Mucosa of descending colon (tissue), 3 donors: ENCODE measurements at regions not wholly inside any gene's neighbourhood (a gene's known extent, or its start where the extent isn't known, plus 50 kb on each side); places are given as distances from the start of the nearest gene placed in this dataset.

ENCODE experiments used
- ATAC-seq: fragments of 200-7000 bp; cut with Tn5 transposase; one replicate; pipeline ENCODE4 v1.9.1; 2020; ENCODE audit warnings: mild to moderate bottlenecking, moderate library complexity
- DNase-seq, 3 donors: peaks; one replicate each; pipeline ENCODE4 v3.0.0-alpha.2; 2020
- H3K36me3 ChIP-seq: fragments of 200-600 bp; one replicate; pipeline ENCODE4 v1.8.0; 2021; ENCODE audit warnings: low read depth, mild to moderate bottlenecking
- H3K4me1 ChIP-seq: fragments of 200-600 bp; one replicate; pipeline ENCODE4 v1.8.0; 2021; ENCODE audit warnings: low read depth, mild to moderate bottlenecking
- H3K4me3 ChIP-seq: fragments of 200-600 bp; one replicate; pipeline ENCODE4 v1.8.0; 2021; ENCODE audit warnings: mild to moderate bottlenecking
- H3K9me3 ChIP-seq: fragments of 200-600 bp; one replicate; pipeline ENCODE4 v1.8.0; 2021; ENCODE audit warnings: mild to moderate bottlenecking
- CTCF ChIP-seq: fragments of 200-600 bp; IDR thresholded peaks from one replicate; pipeline ENCODE4 v1.8.0; 2022; ENCODE audit warnings: antibody characterized with exemption, mild to moderate bottlenecking
- intact Hi-C, 2 donors: fragments of 100-400 bp; cut with DNase I in 1 of 2; cut with micrococcal nuclease in 1 of 2; formaldehyde crosslinking; loops; one replicate each; pipeline versions ENCODE4 v1.11.0 to v1.11.1; 2022; cut with DNase I, micrococcal nuclease
- donor health status: DM: no; HTN: no; CAD: no; lungs with moderate emphysema.
- donor health status: DM: no; HTN: no; CAD: no.
- donor health status: DM: no; HTN: yes; CAD: no.

GRCh38 chr7:46168671-46169383 lies 247.8 kb upstream of the IGFBP3 start:
- DNase-seq (no peak), ATAC-seq (no peak)
- Histone ChIP-seq H3K4me3 (no peak overlapping the region), H3K9me3 (no peaks in the 10 kb centered on the region), H3K4me1 (no peaks in the 10 kb centered on the region), H3K36me3 (no peaks in the 10 kb centered on the region)
- TF ChIP-seq CTCF: no peak
- intact Hi-C loops: no loop called here

DNA sequence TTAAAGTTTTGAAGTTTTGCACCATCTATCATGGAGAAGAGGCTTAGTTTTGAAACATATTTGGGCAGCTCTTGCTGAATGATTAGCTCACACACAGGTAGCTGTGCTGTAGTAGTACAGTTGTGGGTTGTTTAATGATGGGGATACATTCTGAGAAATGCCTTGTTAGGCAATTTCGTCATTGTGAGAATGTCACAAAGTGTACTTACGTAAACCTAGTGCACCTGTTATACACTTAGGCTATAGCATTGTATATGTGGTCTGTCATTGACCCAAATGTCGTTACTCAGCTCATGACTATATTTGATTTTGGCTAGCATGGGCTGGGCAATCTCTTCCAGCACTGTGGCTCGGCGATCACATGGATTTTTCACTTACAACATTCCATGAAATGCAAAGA lies 247.2 kb upstream of the IGFBP3 start:
- Histone ChIP-seq H3K4me1 (no peaks in the 10 kb centered on the region), H3K4me3 (no peak overlapping the region), H3K9me3 (no peaks in the 10 kb centered on the region), H3K36me3 (no peaks in the 10 kb centered on the region)
- no peak for DNase-seq
- ATAC-seq: no peak
- intact Hi-C loops: no loop called here
- TF ChIP-seq CTCF: no peak

GRCh38 chr7:46165276-46165675 lies 244.2 kb upstream of the IGFBP3 start:
- ATAC-seq: no peak
- no peak for TF ChIP-seq CTCF
- DNase-seq: no peak
- Histone ChIP-seq H3K9me3 (no peaks in the 10 kb centered on the region), H3K36me3 (no peaks in the 10 kb centered on the region), H3K4me3 (no peak overlapping the region), H3K4me1 (no peaks in the 10 kb centered on the region)
- intact Hi-C loops: no loop called here

- no peaks in the 10 kb centered on the region for H3K36me3 ChIP-seq
Observed at GRCh38 chr7:46164629-46165028, 243.6 kb upstream of the IGFBP3 start.

GRCh38 chr7:46163246-46163645 lies 242.2 kb upstream of the IGFBP3 start:
- intact Hi-C loops: no loop called here
- ATAC-seq: no peak
- H3K36me3 ChIP-seq: no peaks in the 10 kb centered on the region
- DNase-seq: no peak
- no peaks in the 10 kb centered on the region for H3K9me3 ChIP-seq
- no peaks in the 10 kb centered on the region for H3K4me1 ChIP-seq
- no peak overlapping the region for H3K4me3 ChIP-seq
- no peak for TF ChIP-seq CTCF

More at GRCh38 chr7:46164629-46165028, 243.6 kb upstream of the IGFBP3 start:
- H3K4me3 ChIP-seq: no peak overlapping the region
- ATAC-seq: no peak
- no peak for DNase-seq
- intact Hi-C loops: no loop called here
- H3K4me1 ChIP-seq: no peaks in the 10 kb centered on the region
- no peaks in the 10 kb centered on the region for H3K9me3 ChIP-seq
- no peak for TF ChIP-seq CTCF

DNA sequence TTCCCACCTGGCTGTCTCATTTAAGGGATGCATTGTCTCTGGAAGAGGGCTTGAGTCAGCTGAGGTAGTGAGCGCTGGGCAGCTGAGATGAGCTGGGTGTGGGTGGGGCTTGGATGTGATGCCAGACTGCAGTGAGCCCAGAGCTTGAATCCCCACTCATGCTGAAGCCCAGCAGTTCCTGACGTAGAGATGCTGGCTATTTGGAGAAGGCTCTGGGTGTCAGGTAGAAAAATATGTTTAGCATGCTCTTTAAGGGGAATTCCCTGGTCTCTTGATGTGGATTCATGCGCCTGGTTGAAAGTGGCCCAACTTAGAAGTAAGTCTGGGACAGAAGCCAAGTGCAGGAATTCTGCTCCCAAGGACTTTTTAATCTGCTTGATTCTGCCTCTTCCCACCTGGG lies 241.5 kb upstream of the IGFBP3 start:
- H3K36me3 ChIP-seq: no peaks in the 10 kb centered on the region
- DNase-seq (no peak), ATAC-seq (no peak)
- intact Hi-C loops: no loop called here
- TF ChIP-seq CTCF: no peak
- H3K9me3 ChIP-seq: no peaks in the 10 kb centered on the region
- no peaks in the 10 kb centered on the region for H3K4me1 ChIP-seq
- no peak overlapping the region for H3K4me3 ChIP-seq
